BLaER1 treated with 17β-estradiol and CSF1 and Interleukin-3, amounts not matched to agents 10 nM and 100 nM (cell line): ENCODE measurements at regions not wholly inside any gene's neighbourhood (a gene's known extent, or its start where the extent isn't known, plus 50 kb on each side); places are given as distances from the start of the nearest gene placed in this dataset.

Experiments used
- H3K27ac ChIP-seq, 11 experiments: shearing (Covaris generic); formaldehyde crosslinking; 2 replicates each; pipeline ENCODE4 v1.8.1; 2022
- H3K27me3 ChIP-seq, 11 experiments: shearing (Covaris generic); formaldehyde crosslinking; 2 replicates each; pipeline ENCODE4 v1.8.1; 2022
- H3K36me3 ChIP-seq, 11 experiments: shearing (Covaris generic); formaldehyde crosslinking; 2 replicates each; pipeline ENCODE4 v1.8.1; 2022
- H3K4me1 ChIP-seq, 10 experiments: shearing (Covaris generic); formaldehyde crosslinking; 2 replicates each; pipeline ENCODE4 v1.8.1; 2022
- H3K4me2 ChIP-seq, 11 experiments: shearing (Covaris generic); formaldehyde crosslinking; 2 replicates each; pipeline ENCODE4 v1.8.1; 2022
- H3K4me3 ChIP-seq, 10 experiments: shearing (Covaris generic); formaldehyde crosslinking; 2 replicates each; pipeline ENCODE4 v1.8.1; 2022
- H3K9ac ChIP-seq, 11 experiments: shearing (Covaris generic); formaldehyde crosslinking; 2 replicates each; pipeline ENCODE4 v1.8.1; 2022
- H3K9me3 ChIP-seq, 11 experiments: shearing (Covaris generic); formaldehyde crosslinking; replicated peaks in 1 of 11; 2 replicates each; pipeline ENCODE4 v1.8.1; 2022
- H4K20me1 ChIP-seq, 11 experiments: shearing (Covaris generic); formaldehyde crosslinking; 2 replicates each; pipeline ENCODE4 v1.8.1; 2022
- Cebpa-rat ChIP-seq, 11 experiments: shearing (Covaris generic); IDR thresholded peaks; 2 replicates each; pipeline ENCODE4 v1.8.1; 2022

- H3K27ac ChIP-seq: no peak overlapping the region
- H3K9ac ChIP-seq: no peak overlapping the region
- peaks cover 18 to 28% (median 21%) of the 10 kb centered on the region in 10 experiments for H3K4me1 ChIP-seq
- no peak overlapping the region for H3K4me3 ChIP-seq
- H3K4me2 ChIP-seq: no peak overlapping the region
- TF ChIP-seq Cebpa-rat (IDR thresholded peaks at IDR 0.05): no peak
- H3K9me3 ChIP-seq: no peaks in the 10 kb centered on the region
- H3K36me3 ChIP-seq: no peaks in the 10 kb centered on the region
- peaks cover 0 to 14% (median 0%) of the 10 kb centered on the region in 11 experiments; a peak in 7 of 22 replicates for H4K20me1 ChIP-seq
- peaks cover 21 to 36% (median 30%) of the 10 kb centered on the region in 11 experiments for H3K27me3 ChIP-seq
These were observed 52.2 kb upstream of the IRX4 start for GRCh38 chr5:1934801-1935429.

- TF ChIP-seq Cebpa-rat (IDR thresholded peaks at IDR 0.05): no peak
- Histone ChIP-seq H3K36me3 (no peaks in the 10 kb centered on the region), H3K4me1 (peaks cover 18 to 31% (median 24%) of the 10 kb centered on the region in 10 experiments), H3K27me3 (peaks cover 21 to 41% (median 30%) of the 10 kb centered on the region in 11 experiments), H3K9me3 (no peaks in the 10 kb centered on the region), H3K4me2 (no peak overlapping the region), H4K20me1 (peaks cover 0 to 14% (median 0%) of the 10 kb centered on the region in 11 experiments; a peak in 7 of 22 replicates), H3K4me3 (no peak overlapping the region), H3K9ac (no peak overlapping the region), H3K27ac (no peak overlapping the region)
These were observed 51.3 kb upstream of the IRX4 start for GRCh38 chr5:1934056-1934394.

GRCh38 chr5:1933364-1934055, 50.8 kb upstream of the IRX4 start:
- Histone ChIP-seq H3K4me3 (no peak overlapping the region), H3K9ac (no peak overlapping the region), H3K4me2 (no peak overlapping the region), H3K27ac (no peak overlapping the region), H3K27me3 (peaks cover 21 to 41% (median 30%) of the 10 kb centered on the region in 11 experiments), H4K20me1 (peaks cover 0 to 14% (median 0%) of the 10 kb centered on the region in 11 experiments; a peak in 7 of 22 replicates), H3K9me3 (no peaks in the 10 kb centered on the region), H3K4me1 (peaks cover 18 to 31% (median 24%) of the 10 kb centered on the region in 10 experiments), H3K36me3 (no peaks in the 10 kb centered on the region)
- TF ChIP-seq Cebpa-rat (IDR thresholded peaks at IDR 0.05): no peak
